ENCODE measurements at regions not wholly inside any gene's neighbourhood (a gene's known extent, or its start where the extent isn't known, plus 50 kb on each side); places are given as distances from the start of the nearest gene placed in this dataset.

- H3K9me3 ChIP-seq (ENCODE audit: insufficient read depth in 2 of 2, low read depth in 1 of 2, low read length in 1 of 2), result no peaks in the 10 kb centered on the region
- H2BK15ac ChIP-seq (ENCODE audit: low read length), result no peak overlapping the region
- TF ChIP-seq CTCF (IDR thresholded peaks at IDR 0.05; ENCODE audit: control extremely low read depth in 1 of 3, insufficient read depth in 1 of 3, low read depth in 1 of 3, low read length in 3 of 3) (no peak), MAFK (IDR thresholded peaks at IDR 0.05; ENCODE audit: low read depth, low read length) (no peak), SP2 (IDR thresholded peaks at IDR 0.05; ENCODE audit: low read length) (no peak), EP300 (IDR thresholded peaks at IDR 0.05; ENCODE audit: borderline replicate concordance in 1 of 2, low read depth in 2 of 2, low read length in 2 of 2) (no peak), CEBPB (IDR thresholded peaks at IDR 0.05; ENCODE audit: low read depth, low read length) (no peak)
- no peak overlapping the region for H3K18ac ChIP-seq (ENCODE audit: extremely low read depth, low read length)
- H2BK20ac ChIP-seq (ENCODE audit: low read length), result no peak overlapping the region
- no peak overlapping the region for H3K56ac ChIP-seq (replicated peaks; ENCODE audit: insufficient read length, low read depth, low read length)
- no peak overlapping the region for H4K91ac ChIP-seq (replicated peaks; ENCODE audit: insufficient read length, low read length)
- no peaks in the 10 kb centered on the region for H4K20me1 ChIP-seq (replicated peaks in 1 of 2; ENCODE audit: control insufficient read depth in 1 of 2, insufficient read depth in 2 of 2, low read length in 2 of 2)
- 53% methylated on average over 1 of the region's 1 CpG; no CpG with 5 or more reads in 1 of the 2 experiments for WGBS, 2 experiments (ENCODE audit: extremely low coverage in 1 of 2, insufficient coverage in 1 of 2, insufficient read length in 1 of 2, insufficient replicate concordance in 2 of 2, low coverage in 1 of 2, low lambda C conversion rate in 2 of 2, missing lambda C conversion rate in 1 of 2)
- H3K79me2 ChIP-seq (ENCODE audit: control insufficient read depth in 1 of 2, insufficient read depth in 2 of 2, low read length in 2 of 2), result no peaks in the 10 kb centered on the region
- CTCF ChIA-PET (ENCODE audit: partially characterized antibody), result interaction anchor here (0.9 to 1.7 kb wide), 3 partner anchors 9 to 152 kb away, joined by 4 to 6 read pairs (median 4); no protein-coding TSS in a partner anchor
- H3K14ac ChIP-seq (ENCODE audit: insufficient read length), result no peak overlapping the region
- H3K4me3 ChIP-seq (ENCODE audit: extremely low read depth in 1 of 4, insufficient read depth in 2 of 4, low read depth in 3 of 4, low read length in 4 of 4), result no peak overlapping the region
- no peak for FAIRE-seq
- H3K36me3 ChIP-seq (ENCODE audit: control insufficient read depth in 2 of 4, insufficient read depth in 4 of 4, low read length in 3 of 4), result no peaks in the 10 kb centered on the region
- H3K23me2 ChIP-seq (ENCODE audit: low read depth, low read length), result no peaks in the 10 kb centered on the region
- H3K27me3 ChIP-seq (replicated peaks in 1 of 4; ENCODE audit: control insufficient read depth in 3 of 4, extremely low read depth in 1 of 4, insufficient read depth in 3 of 4, low read length in 3 of 4), result no peaks in the 10 kb centered on the region
- H2AK5ac ChIP-seq (ENCODE audit: low read depth, low read length), result no peak overlapping the region
- H3K23ac ChIP-seq (ENCODE audit: insufficient read length), result no peak overlapping the region
- no peaks in the 10 kb centered on the region for H3K79me1 ChIP-seq (ENCODE audit: low read depth, low read length)
- H2AFZ ChIP-seq (ENCODE audit: low read length), result no peak overlapping the region
- no peak overlapping the region for H2BK12ac ChIP-seq (ENCODE audit: low read depth, low read length)
- no peak overlapping the region for H2BK120ac ChIP-seq (replicated peaks; ENCODE audit: low read depth, low read length)
- H4K8ac ChIP-seq (ENCODE audit: extremely low read depth, insufficient read depth, low read length), result no peak overlapping the region
- H3K4me1 ChIP-seq (replicated peaks in 1 of 4; ENCODE audit: control insufficient read depth in 3 of 4, insufficient read depth in 4 of 4, low read length in 3 of 4), result peaks cover 2 to 8% (median 7%) of the 10 kb centered on the region in 4 experiments; a peak in 4 of 7 replicates
- H4K5ac ChIP-seq (ENCODE audit: insufficient read length, low read depth, low read length), result no peak overlapping the region
- H3K9ac ChIP-seq (replicated peaks in 1 of 4; ENCODE audit: extremely low read depth in 1 of 4, low read depth in 3 of 4, low read length in 3 of 4), result no peak overlapping the region
- H3K27ac ChIP-seq (ENCODE audit: low read depth, low read length), result no peak overlapping the region
- DNase-seq (ENCODE audit: low read depth in 1 of 2, low spot score in 2 of 2), result no peak
- H2BK5ac ChIP-seq (ENCODE audit: low read depth, low read length), result no peak overlapping the region
- H3K4ac ChIP-seq (replicated peaks; ENCODE audit: insufficient read length, low read depth, low read length), result no peak overlapping the region
- POLR2A ChIA-PET (ENCODE audit: partially characterized antibody), result no interaction called here
- H3K4me2 ChIP-seq (ENCODE audit: insufficient read depth in 1 of 2, low read depth in 2 of 2, low read length in 2 of 2), result no peak overlapping the region
Measured at GRCh38 chr16:52869243-52869642, 183.5 kb downstream of the CHD9NB start.
